ENCODE measurements at regions not wholly inside any gene's neighbourhood (a gene's known extent, or its start where the extent isn't known, plus 50 kb on each side); places are given as distances from the start of the nearest gene placed in this dataset.

DNA sequence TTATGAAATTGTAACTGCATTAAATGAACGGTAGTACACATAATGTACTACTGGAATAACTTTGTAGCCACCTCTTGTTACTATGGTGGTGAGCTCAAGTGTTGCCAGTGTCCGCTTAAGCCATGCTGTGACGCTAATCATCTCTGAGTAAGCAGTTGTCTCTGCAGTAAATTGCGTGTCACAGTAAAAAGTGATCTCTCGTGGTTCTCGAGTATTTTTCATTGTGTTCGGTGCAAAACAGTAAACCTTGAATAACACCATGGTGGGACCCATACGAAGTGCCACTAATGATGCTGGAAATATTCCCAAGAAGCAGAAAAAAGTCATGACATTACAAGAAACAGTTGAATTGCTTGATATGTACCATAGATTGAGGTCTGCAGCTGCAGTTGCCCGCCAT lies 524.8 kb downstream of the SOX5 start:
- intact Hi-C loops (cut with DNase I): no loop called here

DNA sequence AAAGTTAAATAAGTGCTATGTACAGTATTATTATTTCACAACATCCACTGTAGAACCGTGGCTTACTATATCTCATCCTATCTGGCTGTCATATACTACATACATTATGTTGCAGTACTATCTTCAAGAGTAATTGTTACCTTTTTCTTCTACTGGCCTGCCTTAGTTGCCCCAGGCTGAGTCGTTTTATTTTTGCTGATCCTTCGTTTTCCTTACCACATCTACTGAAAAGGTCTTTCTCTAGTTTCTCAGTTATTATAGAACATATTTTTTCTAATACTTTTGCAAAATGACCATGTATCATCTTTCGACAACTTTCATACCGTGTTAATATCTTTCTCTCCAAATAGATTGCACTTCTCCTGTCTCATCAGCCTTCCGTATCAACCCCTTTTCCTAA lies 523.1 kb downstream of the SOX5 start:
- H3K9me3 ChIP-seq: no peaks in the 10 kb centered on the region
- no peaks in the 10 kb centered on the region for H3K36me3 ChIP-seq
- WGBS, 2 donors: 55 to 61% methylated on average over 6 of the region's 6 CpGs
- H3K4me3 ChIP-seq: no peak overlapping the region
- H3K27me3 ChIP-seq: no peaks in the 10 kb centered on the region
- TF ChIP-seq POLR2A (IDR thresholded peaks at IDR 0.05): no peak
- TF ChIP-seq, protein P1, sequence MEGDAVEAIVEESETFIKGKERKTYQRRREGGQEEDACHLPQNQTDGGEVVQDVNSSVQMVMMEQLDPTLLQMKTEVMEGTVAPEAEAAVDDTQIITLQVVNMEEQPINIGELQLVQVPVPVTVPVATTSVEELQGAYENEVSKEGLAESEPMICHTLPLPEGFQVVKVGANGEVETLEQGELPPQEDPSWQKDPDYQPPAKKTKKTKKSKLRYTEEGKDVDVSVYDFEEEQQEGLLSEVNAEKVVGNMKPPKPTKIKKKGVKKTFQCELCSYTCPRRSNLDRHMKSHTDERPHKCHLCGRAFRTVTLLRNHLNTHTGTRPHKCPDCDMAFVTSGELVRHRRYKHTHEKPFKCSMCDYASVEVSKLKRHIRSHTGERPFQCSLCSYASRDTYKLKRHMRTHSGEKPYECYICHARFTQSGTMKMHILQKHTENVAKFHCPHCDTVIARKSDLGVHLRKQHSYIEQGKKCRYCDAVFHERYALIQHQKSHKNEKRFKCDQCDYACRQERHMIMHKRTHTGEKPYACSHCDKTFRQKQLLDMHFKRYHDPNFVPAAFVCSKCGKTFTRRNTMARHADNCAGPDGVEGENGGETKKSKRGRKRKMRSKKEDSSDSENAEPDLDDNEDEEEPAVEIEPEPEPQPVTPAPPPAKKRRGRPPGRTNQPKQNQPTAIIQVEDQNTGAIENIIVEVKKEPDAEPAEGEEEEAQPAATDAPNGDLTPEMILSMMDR (IDR thresholded peaks at IDR 0.05): no peak
- intact Hi-C loops (cut with DNase I): no loop called here
- H3K27ac ChIP-seq: no peak overlapping the region
- DNase-seq: no peak
- no peaks in the 10 kb centered on the region for H3K4me1 ChIP-seq

More for the DNA sequence above, 524.8 kb downstream of the SOX5 start:
- WGBS, 2 donors: 79 to 85% methylated on average over 9 of the region's 9 CpGs
- Histone ChIP-seq H3K36me3 (no peaks in the 10 kb centered on the region), H3K27me3 (no peaks in the 10 kb centered on the region), H3K4me1 (no peaks in the 10 kb centered on the region), H3K27ac (no peak overlapping the region), H3K9me3 (no peaks in the 10 kb centered on the region), H3K4me3 (no peak overlapping the region)
- DNase-seq: no peak
- TF ChIP-seq, protein P1 (IDR thresholded peaks at IDR 0.05): no peak
- no peak for TF ChIP-seq POLR2A (IDR thresholded peaks at IDR 0.05)

DNA sequence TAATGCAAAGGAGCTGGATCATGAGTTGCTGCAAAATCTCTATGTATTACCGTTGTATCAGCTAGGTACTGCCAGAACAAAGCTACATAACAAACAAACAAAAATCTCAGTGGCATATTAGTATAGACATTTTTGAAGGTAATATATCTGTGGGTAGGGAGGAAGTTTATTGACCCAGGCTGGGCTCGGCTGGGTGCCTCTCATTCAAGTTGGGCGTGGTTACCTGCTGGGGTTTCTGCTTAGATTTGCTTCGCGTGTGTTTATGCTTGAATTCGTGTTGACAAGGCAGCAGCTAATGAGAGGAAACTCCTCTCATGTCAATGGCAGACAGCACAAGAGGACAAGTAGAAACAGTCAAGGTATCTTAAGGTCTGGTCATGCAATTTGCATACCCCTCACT lies 520.7 kb downstream of the SOX5 start:
- Histone ChIP-seq H3K9me3 (no peaks in the 10 kb centered on the region), H3K27ac (no peak overlapping the region), H3K27me3 (no peaks in the 10 kb centered on the region), H3K36me3 (no peaks in the 10 kb centered on the region), H3K4me3 (no peak overlapping the region), H3K4me1 (no peaks in the 10 kb centered on the region)
- intact Hi-C loops (cut with DNase I): no loop called here
- no peak for TF ChIP-seq POLR2A (IDR thresholded peaks at IDR 0.05)
- TF ChIP-seq, protein P1 (IDR thresholded peaks at IDR 0.05): no peak
- no peak for DNase-seq
- WGBS, 2 donors: 64 to 71% methylated on average over 6 of the region's 6 CpGs

DNA sequence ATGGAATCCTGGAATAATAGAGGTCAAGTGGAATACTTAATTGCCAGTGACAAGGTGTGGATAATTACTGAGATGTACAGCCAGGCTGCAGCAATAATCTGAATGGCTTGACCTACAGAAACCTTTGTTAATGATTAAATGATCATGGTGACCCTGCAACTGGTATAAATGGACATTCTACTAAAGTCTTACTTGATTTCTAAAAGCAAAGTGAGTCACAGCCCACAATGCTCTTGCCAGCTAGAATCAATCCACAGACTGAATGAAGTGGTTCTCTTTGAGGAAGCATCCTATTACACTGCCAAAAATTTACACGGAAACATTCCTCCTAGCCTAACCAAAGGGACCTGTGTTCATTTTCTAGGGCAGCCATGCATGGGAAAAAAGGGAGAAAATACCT lies 518.5 kb downstream of the SOX5 start:
- Histone ChIP-seq H3K4me1 (no peaks in the 10 kb centered on the region), H3K4me3 (no peak overlapping the region), H3K36me3 (no peaks in the 10 kb centered on the region), H3K9me3 (no peaks in the 10 kb centered on the region), H3K27me3 (no peaks in the 10 kb centered on the region), H3K27ac (no peak overlapping the region)
- DNase-seq: no peak
- WGBS, 2 donors: 62 to 91% methylated on average over 1 of the region's 1 CpG
- intact Hi-C loops (cut with DNase I): no loop called here
- no peak for TF ChIP-seq POLR2A (IDR thresholded peaks at IDR 0.05)
- TF ChIP-seq, protein P1 (IDR thresholded peaks at IDR 0.05): no peak

DNA sequence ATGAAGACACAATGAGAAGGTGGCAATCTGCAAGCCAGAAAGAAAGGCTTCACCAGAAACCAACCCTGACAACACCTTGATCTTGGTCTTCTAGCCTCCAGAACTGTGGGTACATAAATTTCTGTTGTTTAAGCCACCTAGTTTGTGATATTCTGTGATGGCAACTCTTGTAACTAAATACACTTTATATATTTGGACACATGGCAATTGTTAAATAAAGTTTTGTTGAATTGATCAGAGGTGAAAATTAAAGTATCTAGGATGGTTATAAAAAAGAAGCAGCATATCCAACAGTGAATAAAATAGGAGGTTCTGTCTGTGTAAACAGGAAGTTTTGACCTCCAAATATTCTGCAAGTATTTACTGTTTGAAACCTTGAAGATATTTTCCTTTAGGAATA lies 516.3 kb downstream of the SOX5 start:
- no peak for TF ChIP-seq POLR2A (IDR thresholded peaks at IDR 0.05)
- TF ChIP-seq, protein P1 (IDR thresholded peaks at IDR 0.05): no peak

More for the DNA sequence above, 516.3 kb downstream of the SOX5 start:
- Histone ChIP-seq H3K4me1 (no peaks in the 10 kb centered on the region), H3K4me3 (no peak overlapping the region), H3K27ac (no peak overlapping the region), H3K36me3 (no peaks in the 10 kb centered on the region), H3K9me3 (no peaks in the 10 kb centered on the region), H3K27me3 (no peaks in the 10 kb centered on the region)
- DNase-seq: no peak
- intact Hi-C loops (cut with DNase I): no loop called here
